Cerebellar cortex (tissue), 1 donor: ENCODE measurements at regions not wholly inside any gene's neighbourhood (a gene's known extent, or its start where the extent isn't known, plus 50 kb on each side); places are given as distances from the start of the nearest gene placed in this dataset.
A peak's percentile ranks its signal among the peaks of the same experiment; 100 is the strongest.

ENCODE experiments used
- DNase-seq: peaks from one replicate; pipeline ENCODE4 v3.0.0-alpha.2; 2015; ENCODE audit warnings: low spot score

- no peak for DNase-seq
Measured at GRCh38 chr7:91526404-91526803, 262.2 kb downstream of the FZD1 start.

- no peak for DNase-seq
Measured at GRCh38 chr7:91527460-91527859, 263.2 kb downstream of the FZD1 start.

- no peak for DNase-seq
Measured at GRCh38 chr7:91533996-91534395, 269.8 kb downstream of the FZD1 start.

GRCh38 chr7:91537260-91538152, 273.3 kb downstream of the FZD1 start:
- no peak for DNase-seq

- no peak for DNase-seq
Measured at GRCh38 chr7:91541641-91542040, 277.4 kb downstream of the FZD1 start.

- no peak for DNase-seq
Measured at GRCh38 chr7:91543646-91544045, 279.4 kb downstream of the FZD1 start.

GRCh38 chr7:91549878-91550277, 285.6 kb downstream of the FZD1 start:
- no peak for DNase-seq

- DNase-seq, result no peak
Measured at GRCh38 chr7:91550931-91551330, 286.7 kb downstream of the FZD1 start.

- no peak for DNase-seq
Measured at GRCh38 chr7:91551377-91552175, 287.3 kb downstream of the FZD1 start.

GRCh38 chr7:91553410-91553895, 289.2 kb downstream of the FZD1 start:
- DNase-seq, result no peak

GRCh38 chr7:91554883-91555282, 290.6 kb downstream of the FZD1 start:
- DNase-seq, result no peak

GRCh38 chr7:91556239-91556638, 292.0 kb downstream of the FZD1 start:
- no peak for DNase-seq

GRCh38 chr7:91556956-91557650, 292.9 kb downstream of the FZD1 start:
- DNase-seq, result no peak

GRCh38 chr7:91557789-91558404, 293.7 kb downstream of the FZD1 start:
- no peak for DNase-seq

- DNase-seq, result no peak
Measured at GRCh38 chr7:91559947-91560346, 295.7 kb downstream of the FZD1 start.

- DNase-seq, result no peak
Measured at GRCh38 chr7:91564101-91564500, 299.9 kb downstream of the FZD1 start.

- DNase-seq, result no peak
Measured at GRCh38 chr7:91564541-91564940, 300.3 kb downstream of the FZD1 start.

GRCh38 chr7:91565499-91566401, 301.5 kb downstream of the FZD1 start:
- peak; percentile 94 for DNase-seq

- peak; percentile 49 for DNase-seq
Measured at GRCh38 chr7:91566402-91566732, 302.1 kb downstream of the FZD1 start.

- peak; percentile 49 for DNase-seq
Measured at GRCh38 chr7:91567081-91568012, 303.1 kb downstream of the FZD1 start.
